NB4 (cell line): ENCODE measurements at regions not wholly inside any gene's neighbourhood (a gene's known extent, or its start where the extent isn't known, plus 50 kb on each side); places are given as distances from the start of the nearest gene placed in this dataset.

Experiments
- DNase-seq: peaks from one replicate; pipeline ENCODE4 v3.0.0; 2010; ENCODE audit warnings: low read depth
- H3K4me3 ChIP-seq: one replicate; pipeline ENCODE4 v1.5.1; 2011; ENCODE audit warnings: mild to moderate bottlenecking, low read depth, low read length, moderate library complexity
- MYC ChIP-seq: IDR thresholded peaks from 2 replicates; pipeline ENCODE4 v1.6.1; 2011; ENCODE audit warnings: low read depth, low read length
- POLR2A ChIP-seq: IDR thresholded peaks from 2 replicates; pipeline ENCODE4 v1.6.1; 2011; ENCODE audit warnings: mild to moderate bottlenecking; ENCODE audit not compliant: insufficient read length; ENCODE audit errors: extremely low read depth
- TF ChIP-seq, protein P1 (sequence below): IDR thresholded peaks from one replicate; pipeline ENCODE4 v1.5.1; 2012; ENCODE audit warnings: low read depth, low read length
- TF ChIP-seq, protein P2 (sequence below): IDR thresholded peaks from 2 replicates; pipeline ENCODE4 v1.6.1; 2011; ENCODE audit warnings: low read depth, low read length

DNA sequence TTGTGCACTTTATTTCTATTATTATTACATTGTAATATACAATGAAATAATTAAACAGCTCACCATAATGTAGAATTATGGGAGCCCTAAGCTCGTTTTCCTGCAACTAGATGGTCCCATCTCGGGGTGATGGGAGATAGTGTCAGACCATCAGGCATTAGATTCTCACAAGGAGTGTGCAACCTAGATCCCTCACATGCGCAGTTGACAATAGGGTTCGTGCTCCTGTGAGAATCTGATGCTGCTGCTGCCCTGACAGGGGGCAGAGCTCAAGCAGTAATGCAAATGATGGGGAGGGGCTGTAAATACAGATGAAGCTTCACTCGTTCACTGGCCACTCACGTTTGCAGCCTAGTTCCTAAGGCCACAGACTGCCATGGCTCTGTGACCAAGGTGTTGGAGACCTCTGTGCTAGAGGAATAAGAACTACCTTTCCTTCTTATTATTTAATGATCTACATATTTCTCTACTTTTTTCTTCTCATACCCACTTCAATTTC lies 492.9 kb upstream of the INTU start:
- no peak for TF ChIP-seq POLR2A
- TF ChIP-seq, protein P1, sequence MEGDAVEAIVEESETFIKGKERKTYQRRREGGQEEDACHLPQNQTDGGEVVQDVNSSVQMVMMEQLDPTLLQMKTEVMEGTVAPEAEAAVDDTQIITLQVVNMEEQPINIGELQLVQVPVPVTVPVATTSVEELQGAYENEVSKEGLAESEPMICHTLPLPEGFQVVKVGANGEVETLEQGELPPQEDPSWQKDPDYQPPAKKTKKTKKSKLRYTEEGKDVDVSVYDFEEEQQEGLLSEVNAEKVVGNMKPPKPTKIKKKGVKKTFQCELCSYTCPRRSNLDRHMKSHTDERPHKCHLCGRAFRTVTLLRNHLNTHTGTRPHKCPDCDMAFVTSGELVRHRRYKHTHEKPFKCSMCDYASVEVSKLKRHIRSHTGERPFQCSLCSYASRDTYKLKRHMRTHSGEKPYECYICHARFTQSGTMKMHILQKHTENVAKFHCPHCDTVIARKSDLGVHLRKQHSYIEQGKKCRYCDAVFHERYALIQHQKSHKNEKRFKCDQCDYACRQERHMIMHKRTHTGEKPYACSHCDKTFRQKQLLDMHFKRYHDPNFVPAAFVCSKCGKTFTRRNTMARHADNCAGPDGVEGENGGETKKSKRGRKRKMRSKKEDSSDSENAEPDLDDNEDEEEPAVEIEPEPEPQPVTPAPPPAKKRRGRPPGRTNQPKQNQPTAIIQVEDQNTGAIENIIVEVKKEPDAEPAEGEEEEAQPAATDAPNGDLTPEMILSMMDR, result no peak
- TF ChIP-seq MYC, result no peak
- TF ChIP-seq, protein P2, sequence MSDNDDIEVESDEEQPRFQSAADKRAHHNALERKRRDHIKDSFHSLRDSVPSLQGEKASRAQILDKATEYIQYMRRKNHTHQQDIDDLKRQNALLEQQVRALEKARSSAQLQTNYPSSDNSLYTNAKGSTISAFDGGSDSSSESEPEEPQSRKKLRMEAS, result no peak
- no peak overlapping the region for H3K4me3 ChIP-seq
- no peak for DNase-seq

DNA sequence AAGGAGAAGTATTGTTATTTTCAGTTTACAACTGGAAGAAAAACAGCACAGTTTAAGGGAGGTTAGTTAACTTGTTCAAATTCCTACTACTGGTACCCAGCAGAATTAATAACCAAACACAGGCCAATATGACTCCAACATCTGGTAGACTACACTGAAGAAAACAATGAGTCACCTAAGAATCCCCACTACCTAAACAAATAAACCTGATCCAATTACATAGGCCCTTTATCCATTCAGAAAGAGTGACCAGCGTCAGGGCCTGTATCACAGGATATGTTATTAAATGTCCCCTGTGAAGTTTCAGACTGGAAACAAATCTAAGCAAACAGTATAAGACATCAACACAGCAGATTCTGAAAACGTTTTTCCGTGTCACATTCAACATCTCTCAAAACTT lies 492.5 kb upstream of the INTU start:
- TF ChIP-seq MYC (no peak), POLR2A (no peak)
- TF ChIP-seq, protein P2, result no peak
- TF ChIP-seq, protein P1, result no peak
- no peak for DNase-seq
- no peak overlapping the region for H3K4me3 ChIP-seq

DNA sequence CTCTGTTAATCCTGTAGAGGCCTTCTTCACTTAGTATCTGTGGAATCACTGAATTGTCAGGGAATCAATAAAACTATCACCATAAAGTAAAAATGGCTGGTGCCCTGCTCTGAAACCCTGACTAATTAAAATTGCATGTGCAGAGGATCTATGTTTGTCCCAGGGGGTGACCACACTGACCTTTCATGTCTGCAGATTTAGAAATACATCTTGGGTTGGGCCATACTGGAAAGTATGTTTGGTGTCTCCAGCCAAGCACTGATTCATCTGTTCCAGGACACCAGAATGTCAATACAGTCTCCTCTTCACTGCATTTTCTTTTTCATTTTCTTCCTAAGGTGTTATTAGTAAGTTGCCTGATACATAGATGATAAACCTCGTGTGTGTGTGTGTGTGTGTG lies 490.9 kb upstream of the INTU start:
- TF ChIP-seq MYC (no peak), POLR2A (no peak)
- TF ChIP-seq, protein P2, result no peak
- TF ChIP-seq, protein P1, result no peak
- no peak overlapping the region for H3K4me3 ChIP-seq
- DNase-seq, result no peak

DNA sequence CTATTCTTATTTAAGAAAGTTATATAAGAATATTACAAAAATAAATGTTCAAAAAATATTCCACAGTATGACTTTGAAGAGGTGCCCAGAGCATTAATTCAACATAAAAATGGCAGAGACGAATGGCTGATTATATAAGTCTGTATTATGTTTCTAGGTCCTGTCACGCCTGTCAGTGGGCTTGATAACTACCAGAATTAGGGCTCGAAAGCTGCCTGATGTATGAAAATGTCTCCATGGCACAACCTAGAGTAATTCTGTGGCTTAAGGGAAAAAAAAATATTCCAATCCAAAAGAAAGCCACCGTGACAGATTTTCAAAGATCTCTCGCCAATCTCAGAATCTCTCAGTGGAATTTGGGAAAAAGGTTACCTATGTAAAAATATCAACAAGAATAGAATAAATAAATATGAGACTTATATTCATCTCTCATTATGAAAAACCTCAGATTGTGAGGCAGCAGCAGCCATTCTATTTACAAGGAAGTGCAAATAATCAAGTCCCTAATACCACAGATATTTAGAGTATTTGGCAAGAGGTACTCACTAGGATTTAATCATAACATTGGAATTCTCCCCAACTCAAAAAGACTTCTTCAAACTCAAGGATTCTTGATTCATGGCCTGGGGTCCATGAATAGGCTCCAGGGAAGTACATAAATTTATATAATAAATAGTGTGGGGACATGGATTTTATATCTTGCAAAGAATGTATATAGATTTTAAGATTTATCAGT lies 489.1 kb upstream of the INTU start:
- TF ChIP-seq, protein P1, result no peak
- TF ChIP-seq POLR2A (no peak), MYC (no peak)
- TF ChIP-seq, protein P2, result no peak

DNA sequence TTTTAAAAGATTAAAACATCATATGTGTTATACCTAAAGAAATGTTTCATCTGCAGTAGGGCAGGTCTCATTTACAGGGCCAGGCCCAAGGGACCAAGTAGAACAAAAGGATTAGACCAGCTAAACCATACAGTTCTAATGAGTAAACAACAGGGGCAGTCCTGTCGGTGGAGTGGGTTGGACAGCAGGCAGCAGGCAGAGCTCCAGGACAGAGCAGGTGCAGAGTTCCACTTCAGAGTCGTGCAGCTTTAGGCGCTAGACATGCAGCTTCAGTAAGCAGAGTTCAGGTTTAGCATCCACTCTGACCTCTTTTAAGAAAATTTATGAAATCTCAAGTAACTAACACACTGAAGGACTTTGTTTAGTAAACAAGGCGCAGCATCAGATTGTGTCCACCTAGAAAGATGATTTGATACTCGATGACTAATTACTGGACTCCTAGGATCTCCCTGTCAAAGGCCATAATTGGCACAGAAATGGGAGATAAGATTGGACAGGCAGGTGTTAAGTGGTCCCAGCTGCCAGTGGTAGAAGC lies 487.7 kb upstream of the INTU start:
- DNase-seq, result no peak
- TF ChIP-seq, protein P1, result no peak
- TF ChIP-seq, protein P2, result no peak
- TF ChIP-seq POLR2A (no peak), MYC (no peak)
- no peak overlapping the region for H3K4me3 ChIP-seq

More for the DNA sequence above, 489.1 kb upstream of the INTU start:
- DNase-seq, result no peak
- H3K4me3 ChIP-seq, result no peak overlapping the region
